H1 (cell line): ENCODE measurements at regions not wholly inside any gene's neighbourhood (a gene's known extent, or its start where the extent isn't known, plus 50 kb on each side); places are given as distances from the start of the nearest gene placed in this dataset.

Source experiments
- PHF8 ChIP-seq: fragments of 200-600 bp; sonication (generic); conservative IDR thresholded peaks from 2 replicates; pipeline ENCODE4 v1.7.1; 2012; ENCODE audit warnings: low read depth, mild to moderate bottlenecking, inconsistent platforms, low read length, moderate library complexity
- POLR2AphosphoS5 ChIP-seq: IDR thresholded peaks from 2 replicates; pipeline ENCODE4 v1.6.1; 2011; ENCODE audit warnings: low read depth, low read length
- RAD21 ChIP-seq, 2 experiments: IDR thresholded peaks in 1 of 2; conservative IDR thresholded peaks in 1 of 2; 2 replicates each; pipeline ENCODE4 v1.6.1; 2011; ENCODE audit warnings: low read depth in 2 of 2, low read length in 2 of 2, improper control_type of control experiment in 1 of 2, inconsistent platforms in 1 of 2, mild to moderate bottlenecking in 1 of 2, moderate library complexity in 1 of 2
- SIX5 ChIP-seq: IDR thresholded peaks from 2 replicates; pipeline ENCODE4 v1.6.1; 2011; ENCODE audit warnings: mild to moderate bottlenecking, low read depth, low read length
- SRF ChIP-seq: IDR thresholded peaks from 2 replicates; pipeline ENCODE4 v1.6.1; 2011; ENCODE audit warnings: mild to moderate bottlenecking, low read depth, low read length, moderate library complexity
- TBP ChIP-seq: IDR thresholded peaks from 2 replicates; pipeline ENCODE4 v1.6.1; 2011; ENCODE audit warnings: low read depth, low read length, improper control_type of control experiment

- TF ChIP-seq RAD21 (IDR thresholded peaks at IDR 0.05 in 1 of 2, conservative IDR thresholded peaks at IDR 0.05 in 1 of 2; ENCODE audit: low read depth in 2 of 2, low read length in 2 of 2) (peak; percentile 76 to 85), TBP (no peak), SRF (no peak), POLR2AphosphoS5 (no peak), PHF8 (no peak), SIX5 (no peak)
- TF ChIP-seq, all 59 proteins: peak for 2
These were observed 610.5 kb downstream of the ACTR3B start (continued) for GRCh38 chr7:153370092-153370491.
